ENCODE measurements at regions not wholly inside any gene's neighbourhood (a gene's known extent, or its start where the extent isn't known, plus 50 kb on each side); places are given as distances from the start of the nearest gene placed in this dataset.
A peak's percentile ranks its signal among the peaks of the same experiment; 100 is the strongest.

DNA sequence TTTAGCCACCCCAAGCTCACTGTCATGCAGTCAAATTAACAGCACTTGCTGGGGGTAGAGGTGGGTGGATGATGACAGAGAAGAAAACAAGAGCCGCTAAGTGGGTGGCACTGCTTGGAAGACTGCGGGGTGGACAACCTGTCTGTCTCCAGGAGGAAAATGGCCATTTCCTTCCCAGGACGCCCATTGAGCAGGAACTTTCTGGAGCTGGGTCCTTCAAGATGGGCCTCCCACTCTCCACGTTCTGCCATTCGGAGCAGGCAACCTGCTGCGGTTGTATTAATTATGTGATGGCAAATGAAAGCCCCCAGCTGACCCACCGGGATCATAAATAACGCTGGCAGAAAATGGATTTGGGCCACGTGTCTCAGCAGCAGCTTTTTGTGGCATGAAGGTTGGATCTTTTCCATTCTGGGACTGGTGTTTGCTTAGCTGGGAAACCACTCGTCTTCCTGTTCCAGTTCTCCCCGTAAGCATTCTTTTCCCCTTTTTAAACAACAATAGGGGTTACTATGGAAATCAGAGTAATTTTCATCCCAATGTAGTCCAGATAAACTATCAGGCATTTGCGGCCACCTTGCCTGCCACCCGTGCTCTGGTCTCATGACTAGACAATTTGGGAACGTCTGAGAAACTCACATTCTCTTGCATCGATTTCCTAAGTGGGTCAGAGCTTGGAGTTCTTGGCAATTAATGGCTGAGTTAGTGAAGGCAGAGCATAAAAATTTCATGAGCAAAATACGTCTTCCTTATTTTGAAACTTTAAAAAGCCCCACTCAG, 215.5 kb downstream of the ANKRD60 start:
- H2BK15ac ChIP-seq (ENCODE audit: low read length): no peak overlapping the region
- H3K4me2 ChIP-seq (ENCODE audit: insufficient read depth in 1 of 2, low read depth in 2 of 2, low read length in 2 of 2): no peak overlapping the region
- H3K4me3 ChIP-seq (ENCODE audit: extremely low read depth in 1 of 4, insufficient read depth in 2 of 4, low read depth in 3 of 4, low read length in 4 of 4): no peak overlapping the region
- no peaks in the 10 kb centered on the region for H3K23me2 ChIP-seq (ENCODE audit: low read depth, low read length)
- H4K91ac ChIP-seq (replicated peaks; ENCODE audit: insufficient read length, low read length): no peak overlapping the region
- ChIA-PET CTCF (ENCODE audit: partially characterized antibody) (interaction anchor here (0.9 to 2.5 kb wide), 6 partner anchors 15 to 390 kb away, joined by 3 to 12 read pairs (median 4); no protein-coding TSS in a partner anchor), POLR2A (ENCODE audit: partially characterized antibody) (interaction anchor here (0.6 kb wide), 1 partner anchor 79 kb away, joined by 3 read pairs; no protein-coding TSS in a partner anchor)
- H2BK5ac ChIP-seq (ENCODE audit: low read depth, low read length): no peak overlapping the region
- no peaks in the 10 kb centered on the region for H4K20me1 ChIP-seq (replicated peaks in 1 of 2; ENCODE audit: control insufficient read depth in 1 of 2, insufficient read depth in 2 of 2, low read length in 2 of 2)
- H3K4me1 ChIP-seq (replicated peaks in 1 of 4; ENCODE audit: control insufficient read depth in 3 of 4, insufficient read depth in 4 of 4, low read length in 3 of 4): no peaks in the 10 kb centered on the region; a peak in 1 of 7 replicates
- no peak overlapping the region for H2BK12ac ChIP-seq (ENCODE audit: low read depth, low read length)
- no peak overlapping the region for H3K23ac ChIP-seq (ENCODE audit: insufficient read length)
- no peak overlapping the region for H2AK5ac ChIP-seq (ENCODE audit: low read depth, low read length)
- H3K27ac ChIP-seq (ENCODE audit: low read depth, low read length): no peak overlapping the region
- no peak overlapping the region for H2BK20ac ChIP-seq (ENCODE audit: low read length)
- no peaks in the 10 kb centered on the region for H3K36me3 ChIP-seq (ENCODE audit: control insufficient read depth in 2 of 4, insufficient read depth in 4 of 4, low read length in 3 of 4)
- H3K14ac ChIP-seq (ENCODE audit: insufficient read length): no peak overlapping the region
- H3K4ac ChIP-seq (replicated peaks; ENCODE audit: insufficient read length, low read depth, low read length): no peak overlapping the region
- H3K27me3 ChIP-seq (replicated peaks in 1 of 4; ENCODE audit: control insufficient read depth in 3 of 4, extremely low read depth in 1 of 4, insufficient read depth in 3 of 4, low read length in 3 of 4): no peaks in the 10 kb centered on the region
- no peaks in the 10 kb centered on the region for H3K9me3 ChIP-seq (ENCODE audit: insufficient read depth in 2 of 2, low read depth in 1 of 2, low read length in 1 of 2)
- H3K79me2 ChIP-seq (ENCODE audit: control insufficient read depth in 1 of 2, insufficient read depth in 2 of 2, low read length in 2 of 2): no peaks in the 10 kb centered on the region
- no peak for DNase-seq (ENCODE audit: low read depth in 1 of 2, low spot score in 2 of 2)
- H3K79me1 ChIP-seq (ENCODE audit: low read depth, low read length): no peaks in the 10 kb centered on the region
- no peak overlapping the region for H4K8ac ChIP-seq (ENCODE audit: extremely low read depth, insufficient read depth, low read length)
- H4K5ac ChIP-seq (ENCODE audit: insufficient read length, low read depth, low read length): no peak overlapping the region
- H2BK120ac ChIP-seq (replicated peaks; ENCODE audit: low read depth, low read length): no peak overlapping the region
- WGBS, 2 experiments (ENCODE audit: extremely low coverage in 1 of 2, insufficient coverage in 1 of 2, insufficient read length in 1 of 2, insufficient replicate concordance in 2 of 2, low coverage in 1 of 2, low lambda C conversion rate in 2 of 2, missing lambda C conversion rate in 1 of 2): 87% methylated on average over 16 of the region's 16 CpGs; no CpG with 5 or more reads in 1 of the 2 experiments
- no peak for FAIRE-seq
- 0 out of 2 replicates have a peak overlapping the region, but pooled peaks have one; percentile 19 for H2AFZ ChIP-seq (ENCODE audit: low read length)
- no peak overlapping the region for H3K56ac ChIP-seq (replicated peaks; ENCODE audit: insufficient read length, low read depth, low read length)
- no peak overlapping the region for H3K9ac ChIP-seq (replicated peaks in 1 of 4; ENCODE audit: extremely low read depth in 1 of 4, low read depth in 3 of 4, low read length in 3 of 4)
- H3K18ac ChIP-seq (ENCODE audit: extremely low read depth, low read length): no peak overlapping the region
- TF ChIP-seq EZH2 (IDR thresholded peaks at IDR 0.05; ENCODE audit: low read depth, low read length, severe bottlenecking) (no peak), SUZ12 (IDR thresholded peaks at IDR 0.05; ENCODE audit: low read length) (no peak), POU5F1 (IDR thresholded peaks at IDR 0.05; ENCODE audit: low read depth, low read length) (no peak), TCF12 (IDR thresholded peaks at IDR 0.05; ENCODE audit: low read depth, low read length) (no peak), CEBPB (IDR thresholded peaks at IDR 0.05; ENCODE audit: low read depth, low read length) (no peak), HDAC6 (IDR thresholded peaks at IDR 0.05; ENCODE audit: low read depth, low read length) (no peak), TBP (IDR thresholded peaks at IDR 0.05; ENCODE audit: low read depth, low read length) (no peak), BACH1 (IDR thresholded peaks at IDR 0.05; ENCODE audit: low read length) (no peak), NRF1 (IDR thresholded peaks at IDR 0.05; ENCODE audit: low read depth, low read length) (no peak)
- TF ChIP-seq, protein P1, sequence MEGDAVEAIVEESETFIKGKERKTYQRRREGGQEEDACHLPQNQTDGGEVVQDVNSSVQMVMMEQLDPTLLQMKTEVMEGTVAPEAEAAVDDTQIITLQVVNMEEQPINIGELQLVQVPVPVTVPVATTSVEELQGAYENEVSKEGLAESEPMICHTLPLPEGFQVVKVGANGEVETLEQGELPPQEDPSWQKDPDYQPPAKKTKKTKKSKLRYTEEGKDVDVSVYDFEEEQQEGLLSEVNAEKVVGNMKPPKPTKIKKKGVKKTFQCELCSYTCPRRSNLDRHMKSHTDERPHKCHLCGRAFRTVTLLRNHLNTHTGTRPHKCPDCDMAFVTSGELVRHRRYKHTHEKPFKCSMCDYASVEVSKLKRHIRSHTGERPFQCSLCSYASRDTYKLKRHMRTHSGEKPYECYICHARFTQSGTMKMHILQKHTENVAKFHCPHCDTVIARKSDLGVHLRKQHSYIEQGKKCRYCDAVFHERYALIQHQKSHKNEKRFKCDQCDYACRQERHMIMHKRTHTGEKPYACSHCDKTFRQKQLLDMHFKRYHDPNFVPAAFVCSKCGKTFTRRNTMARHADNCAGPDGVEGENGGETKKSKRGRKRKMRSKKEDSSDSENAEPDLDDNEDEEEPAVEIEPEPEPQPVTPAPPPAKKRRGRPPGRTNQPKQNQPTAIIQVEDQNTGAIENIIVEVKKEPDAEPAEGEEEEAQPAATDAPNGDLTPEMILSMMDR (IDR thresholded peaks at IDR 0.05; ENCODE audit: control extremely low read depth in 1 of 3, insufficient read depth in 1 of 3, low read depth in 1 of 3, low read length in 3 of 3): no peak
- TF ChIP-seq, protein P2, sequence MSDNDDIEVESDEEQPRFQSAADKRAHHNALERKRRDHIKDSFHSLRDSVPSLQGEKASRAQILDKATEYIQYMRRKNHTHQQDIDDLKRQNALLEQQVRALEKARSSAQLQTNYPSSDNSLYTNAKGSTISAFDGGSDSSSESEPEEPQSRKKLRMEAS (IDR thresholded peaks at IDR 0.05): no peak

Measured in H1 (cell line).